Urinary bladder (tissue), 3 donors: ENCODE measurements at regions not wholly inside any gene's neighbourhood (a gene's known extent, or its start where the extent isn't known, plus 50 kb on each side); places are given as distances from the start of the nearest gene placed in this dataset.

Experiments
- DNase-seq: peaks from one replicate; pipeline ENCODE4 v3.0.0-alpha.2; 2015; ENCODE audit errors: extremely low spot score
- H3K27ac ChIP-seq: one replicate; pipeline ENCODE4 v1.5.1; 2013; ENCODE audit warnings: low read depth, mild to moderate bottlenecking, moderate library complexity
- H3K36me3 ChIP-seq: one replicate; pipeline ENCODE4 v1.6.1; 2013; ENCODE audit warnings: mild to moderate bottlenecking, moderate library complexity; ENCODE audit not compliant: insufficient read depth
- H3K4me1 ChIP-seq: one replicate; pipeline ENCODE4 v1.6.1; 2013; ENCODE audit warnings: mild to moderate bottlenecking, moderate library complexity; ENCODE audit not compliant: insufficient read depth
- H3K4me3 ChIP-seq: one replicate; pipeline ENCODE4 v1.5.1; 2013; ENCODE audit warnings: low read depth, low read length
- WGBS: extraction: QIAGEN DNeasy Blood & Tissue Kit; methylation state at CpG from one replicate; pipeline ENCODE4 v1.1.7; 2013; 5-methylcytosine and 5-hydroxymethylcytosine counted together
- donor health status: healthy with polysubstance abuse.
- donor health status: healthy.

GRCh38 chr7:114051871-114052331, 133.1 kb upstream of the PPP1R3A start:
- Histone ChIP-seq H3K36me3 (no peaks in the 10 kb centered on the region), H3K27ac (no peak overlapping the region), H3K4me3 (no peak overlapping the region), H3K4me1 (no peaks in the 10 kb centered on the region)
- WGBS: 86% methylated on average over 2 of the region's 2 CpGs
- DNase-seq: no peak

GRCh38 chr7:114050571-114050970, 131.8 kb upstream of the PPP1R3A start:
- no peaks in the 10 kb centered on the region for H3K36me3 ChIP-seq

GRCh38 chr7:114048386-114049235, 129.8 kb upstream of the PPP1R3A start:
- no peak for DNase-seq
- 82% methylated on average over 12 of the region's 12 CpGs for WGBS
- Histone ChIP-seq H3K4me3 (no peak overlapping the region), H3K4me1 (no peaks in the 10 kb centered on the region), H3K36me3 (no peaks in the 10 kb centered on the region), H3K27ac (no peak overlapping the region)

More at GRCh38 chr7:114050571-114050970, 131.8 kb upstream of the PPP1R3A start:
- no peaks in the 10 kb centered on the region for H3K4me1 ChIP-seq
- H3K4me3 ChIP-seq: no peak overlapping the region
- DNase-seq: no peak
- H3K27ac ChIP-seq: no peak overlapping the region
- 79% methylated on average over 3 of the region's 3 CpGs for WGBS

GRCh38 chr7:114047889-114048288, 129.1 kb upstream of the PPP1R3A start:
- Histone ChIP-seq H3K27ac (no peak overlapping the region), H3K36me3 (no peaks in the 10 kb centered on the region), H3K4me1 (no peaks in the 10 kb centered on the region), H3K4me3 (no peak overlapping the region)
- no peak for DNase-seq
- WGBS: 85% methylated on average over 2 of the region's 2 CpGs

- Histone ChIP-seq H3K27ac (no peak overlapping the region), H3K36me3 (no peaks in the 10 kb centered on the region), H3K4me1 (no peaks in the 10 kb centered on the region), H3K4me3 (no peak overlapping the region)
- DNase-seq: no peak
- 97% methylated on average over 2 of the region's 2 CpGs for WGBS
Observed at GRCh38 chr7:114033475-114033874, 114.7 kb upstream of the PPP1R3A start.

- no peak overlapping the region for H3K27ac ChIP-seq
- 3% methylated on average over 1 of the region's 1 CpG for WGBS
- no peaks in the 10 kb centered on the region for H3K4me1 ChIP-seq
- H3K4me3 ChIP-seq: no peak overlapping the region
- H3K36me3 ChIP-seq: no peaks in the 10 kb centered on the region
- peak; percentile 28 for DNase-seq
Observed at GRCh38 chr7:114026486-114027089, 107.8 kb upstream of the PPP1R3A start.

- Histone ChIP-seq H3K4me3 (no peak overlapping the region), H3K36me3 (no peaks in the 10 kb centered on the region), H3K27ac (no peak overlapping the region), H3K4me1 (no peaks in the 10 kb centered on the region)
- 45% methylated on average over 3 of the region's 3 CpGs for WGBS
- no peak for DNase-seq
Observed at GRCh38 chr7:114021135-114021534, 102.3 kb upstream of the PPP1R3A start.

- Histone ChIP-seq H3K4me1 (no peaks in the 10 kb centered on the region), H3K27ac (no peak overlapping the region), H3K36me3 (no peaks in the 10 kb centered on the region), H3K4me3 (no peak overlapping the region)
- no peak for DNase-seq
- 81% methylated on average over 5 of the region's 5 CpGs for WGBS
Observed at GRCh38 chr7:114008696-114009095, 89.9 kb upstream of the PPP1R3A start.

GRCh38 chr7:114007386-114007785, 88.6 kb upstream of the PPP1R3A start:
- no peak overlapping the region for H3K4me3 ChIP-seq
- WGBS: 47% methylated on average over 2 of the region's 2 CpGs
- H3K27ac ChIP-seq: no peak overlapping the region
- no peaks in the 10 kb centered on the region for H3K4me1 ChIP-seq
- no peak for DNase-seq
- H3K36me3 ChIP-seq: no peaks in the 10 kb centered on the region

- no peak overlapping the region for H3K4me3 ChIP-seq
- no peak overlapping the region for H3K27ac ChIP-seq
- no peaks in the 10 kb centered on the region for H3K4me1 ChIP-seq
- no peaks in the 10 kb centered on the region for H3K36me3 ChIP-seq
- DNase-seq: no peak
Observed at GRCh38 chr7:113998934-113999333, 80.1 kb upstream of the PPP1R3A start.

GRCh38 chr7:113996405-113996804, 77.6 kb upstream of the PPP1R3A start:
- H3K4me1 ChIP-seq: no peaks in the 10 kb centered on the region
- H3K36me3 ChIP-seq: no peaks in the 10 kb centered on the region
- DNase-seq: no peak
- no peak overlapping the region for H3K4me3 ChIP-seq
- no peak overlapping the region for H3K27ac ChIP-seq
- WGBS: 82% methylated on average over 4 of the region's 4 CpGs

- Histone ChIP-seq H3K4me1 (no peaks in the 10 kb centered on the region), H3K36me3 (no peaks in the 10 kb centered on the region), H3K4me3 (no peak overlapping the region), H3K27ac (no peak overlapping the region)
- WGBS: 97% methylated on average over 2 of the region's 2 CpGs
- DNase-seq: no peak
Observed at GRCh38 chr7:113986216-113986615, 67.4 kb upstream of the PPP1R3A start.

- H3K36me3 ChIP-seq: no peaks in the 10 kb centered on the region
- 92% methylated on average over 4 of the region's 4 CpGs for WGBS
- no peaks in the 10 kb centered on the region for H3K4me1 ChIP-seq
- no peak overlapping the region for H3K4me3 ChIP-seq
- DNase-seq: no peak
- no peak overlapping the region for H3K27ac ChIP-seq
Observed at GRCh38 chr7:113976508-113976907, 57.7 kb upstream of the PPP1R3A start.

- Histone ChIP-seq H3K4me1 (no peaks in the 10 kb centered on the region), H3K36me3 (no peaks in the 10 kb centered on the region), H3K27ac (no peak overlapping the region), H3K4me3 (no peak overlapping the region)
- DNase-seq: no peak
- 33% methylated on average over 2 of the region's 2 CpGs for WGBS
Observed at GRCh38 chr7:113968713-113969112, 49.9 kb upstream of the PPP1R3A start.
